ENCODE measurements at regions not wholly inside any gene's neighbourhood (a gene's known extent, or its start where the extent isn't known, plus 50 kb on each side); places are given as distances from the start of the nearest gene placed in this dataset.

GRCh38 chr12:66962290-66962689 is 283.4 kb upstream of the GRIP1 start:
- WGBS, 5 donors, result 72 to 78% (median 77%) methylated on average over 9 of the region's 9 CpGs

GRCh38 chr12:66963901-66964300 is 285.0 kb upstream of the GRIP1 start:
- 84 to 94% (median 88%) methylated on average over 4 of the region's 4 CpGs for WGBS, 5 donors
- TF ChIP-seq POLR2AphosphoS5 (IDR thresholded peaks at IDR 0.05) (no peak), EP300 (IDR thresholded peaks at IDR 0.05) (no peak), POLR2A (IDR thresholded peaks at IDR 0.05) (no peak), CTCF (IDR thresholded peaks at IDR 0.05) (no peak)
- intact Hi-C loops (cut with DNase I; ENCODE audit: low total_unique reads), result no loop called here
- no peaks in the 10 kb centered on the region for H3K27me3 ChIP-seq
- no peak overlapping the region for H3K27ac ChIP-seq
- no peaks in the 10 kb centered on the region for H3K36me3 ChIP-seq
- H3K9me3 ChIP-seq, result no peaks in the 10 kb centered on the region
- no peaks in the 10 kb centered on the region for H3K4me1 ChIP-seq
- H3K4me3 ChIP-seq, result no peak overlapping the region
- DNase-seq, result no peak

More at GRCh38 chr12:66962290-66962689, 283.4 kb upstream of the GRIP1 start:
- Histone ChIP-seq H3K9me3 (no peaks in the 10 kb centered on the region), H3K4me3 (no peak overlapping the region), H3K27ac (no peak overlapping the region), H3K4me1 (no peaks in the 10 kb centered on the region), H3K27me3 (no peaks in the 10 kb centered on the region), H3K36me3 (no peaks in the 10 kb centered on the region)
- TF ChIP-seq POLR2A (IDR thresholded peaks at IDR 0.05) (no peak), CTCF (IDR thresholded peaks at IDR 0.05) (no peak), POLR2AphosphoS5 (IDR thresholded peaks at IDR 0.05) (no peak), EP300 (IDR thresholded peaks at IDR 0.05) (no peak)
- peak in 1 of 2 donors; percentile 4 for DNase-seq
- intact Hi-C loops (cut with DNase I; ENCODE audit: low total_unique reads), result no loop called here

- Histone ChIP-seq H3K36me3 (no peaks in the 10 kb centered on the region), H3K27me3 (no peaks in the 10 kb centered on the region), H3K27ac (no peak overlapping the region), H3K4me3 (no peak overlapping the region), H3K9me3 (no peaks in the 10 kb centered on the region), H3K4me1 (no peaks in the 10 kb centered on the region)
- peak in 1 of 2 donors; percentile 57 for DNase-seq
- TF ChIP-seq POLR2A (IDR thresholded peaks at IDR 0.05) (no peak), CTCF (IDR thresholded peaks at IDR 0.05) (no peak), POLR2AphosphoS5 (IDR thresholded peaks at IDR 0.05) (no peak), EP300 (IDR thresholded peaks at IDR 0.05) (no peak)
- 44 to 75% (median 59%) methylated on average over 2 of the region's 2 CpGs for WGBS, 5 donors
- intact Hi-C loops (cut with DNase I; ENCODE audit: low total_unique reads), result no loop called here
Observed at GRCh38 chr12:66964629-66965028, 285.8 kb upstream of the GRIP1 start.

- 83 to 100% (median 88%) methylated on average over 1 of the region's 1 CpG for WGBS, 5 donors
- no peak for DNase-seq
- Histone ChIP-seq H3K27ac (no peak overlapping the region), H3K36me3 (no peaks in the 10 kb centered on the region), H3K4me1 (no peaks in the 10 kb centered on the region), H3K9me3 (no peaks in the 10 kb centered on the region), H3K27me3 (no peaks in the 10 kb centered on the region), H3K4me3 (no peak overlapping the region)
- intact Hi-C loops (cut with DNase I; ENCODE audit: low total_unique reads), result no loop called here
- TF ChIP-seq POLR2A (IDR thresholded peaks at IDR 0.05) (no peak), POLR2AphosphoS5 (IDR thresholded peaks at IDR 0.05) (no peak), EP300 (IDR thresholded peaks at IDR 0.05) (no peak), CTCF (IDR thresholded peaks at IDR 0.05) (no peak)
Observed at GRCh38 chr12:66965621-66966020, 286.7 kb upstream of the GRIP1 start.

All from stomach (tissue), 8 donors.